ENCODE measurements at regions not wholly inside any gene's neighbourhood (a gene's known extent, or its start where the extent isn't known, plus 50 kb on each side); places are given as distances from the start of the nearest gene placed in this dataset.

DNA sequence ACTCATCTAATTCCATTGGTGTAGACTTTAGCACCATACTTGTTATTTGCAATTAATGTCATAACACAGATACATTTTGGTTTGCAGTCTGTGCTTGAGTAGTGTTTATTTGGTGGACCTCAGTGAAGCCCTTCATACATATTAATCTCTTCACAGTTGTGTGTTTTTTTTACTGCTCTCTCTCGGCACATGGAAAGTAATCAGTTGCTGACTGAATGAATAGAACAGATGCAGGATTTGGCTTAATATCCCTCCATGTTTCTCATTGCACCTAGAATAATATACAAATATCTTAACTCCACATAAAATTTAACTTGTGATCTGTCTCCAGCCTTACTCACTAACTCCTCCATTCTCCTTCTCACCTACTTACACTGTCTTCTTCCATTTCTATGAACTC is 319.1 kb downstream of the DMRT2 start:
- TF ChIP-seq CTCF (IDR thresholded peaks at IDR 0.05), result no peak

GRCh38 chr9:1373445-1373844 is 323.3 kb downstream of the DMRT2 start:
- TF ChIP-seq CTCF (IDR thresholded peaks at IDR 0.05), result no peak

DNA sequence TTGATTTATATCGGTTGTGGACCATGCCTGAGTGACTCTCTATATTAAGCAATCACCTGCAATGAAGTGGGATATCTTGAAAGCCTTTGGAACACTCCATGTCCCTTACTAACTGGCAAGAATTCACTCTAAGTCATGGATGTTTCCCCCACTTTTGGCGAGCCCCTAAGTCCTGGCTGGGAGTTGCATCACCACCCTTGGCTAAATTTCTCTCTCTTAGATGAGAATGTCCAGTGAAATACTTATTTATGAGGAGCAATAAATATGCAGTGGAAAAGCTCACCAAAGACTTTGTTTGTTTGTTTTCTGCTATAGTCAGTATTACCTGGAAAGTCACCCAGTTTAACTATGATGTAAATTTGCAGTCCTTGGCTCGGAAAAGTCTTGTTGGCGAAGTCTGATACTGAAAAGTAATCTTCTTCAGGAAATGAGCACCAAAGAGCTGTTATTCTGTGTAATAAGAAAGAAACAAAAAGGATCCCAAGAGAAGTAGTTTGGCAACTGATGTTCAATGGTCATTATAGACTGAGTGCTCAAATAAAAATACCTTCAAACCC is 333.8 kb downstream of the DMRT2 start:
- TF ChIP-seq CTCF (IDR thresholded peaks at IDR 0.05), result no peak

- TF ChIP-seq CTCF (IDR thresholded peaks at IDR 0.05), result no peak
Observed at GRCh38 chr9:1384816-1385215, 334.7 kb downstream of the DMRT2 start.

DNA sequence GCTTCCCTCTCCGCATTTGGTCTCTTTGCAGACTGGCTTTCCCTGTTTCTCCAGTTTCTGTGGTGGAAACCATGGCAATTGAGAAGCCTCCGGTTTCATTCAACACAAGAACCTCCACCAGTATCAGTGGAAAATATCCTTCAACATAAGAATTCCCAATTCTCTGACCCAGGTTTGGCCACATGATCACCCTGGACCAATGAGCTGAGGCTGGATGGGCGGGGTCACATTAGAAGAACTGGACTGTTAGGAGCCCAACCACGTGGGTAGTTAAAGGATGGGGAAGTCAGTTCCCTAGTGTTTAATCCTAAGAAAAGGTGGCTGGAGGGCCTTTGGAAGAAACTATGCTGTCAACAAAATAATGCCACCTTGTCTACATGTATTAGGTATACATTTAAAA is 336.3 kb downstream of the DMRT2 start:
- TF ChIP-seq CTCF (IDR thresholded peaks at IDR 0.05), result no peak

GRCh38 chr9:1388216-1388615 is 338.1 kb downstream of the DMRT2 start:
- TF ChIP-seq CTCF (IDR thresholded peaks at IDR 0.05), result no peak

DNA sequence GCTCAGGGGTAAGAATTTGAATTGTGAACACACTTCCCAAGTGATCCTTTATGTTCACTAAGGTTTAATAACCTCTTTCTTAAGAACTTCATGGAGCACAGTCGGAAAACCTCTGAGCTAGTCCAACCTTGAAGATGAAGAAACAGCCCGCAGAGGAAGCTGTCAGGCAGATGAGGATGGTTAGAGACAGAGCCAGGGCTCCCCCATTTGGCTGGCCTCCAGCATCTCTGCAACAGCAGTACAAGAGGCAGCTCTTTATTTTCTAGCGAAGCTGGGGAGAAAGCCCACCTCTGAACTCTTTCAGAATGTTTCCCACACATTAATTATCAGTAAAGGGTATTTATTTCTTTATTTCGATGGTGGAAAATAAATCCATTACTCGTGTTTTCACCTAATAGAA is 350.8 kb downstream of the DMRT2 start:
- TF ChIP-seq CTCF (IDR thresholded peaks at IDR 0.05), result no peak

DNA sequence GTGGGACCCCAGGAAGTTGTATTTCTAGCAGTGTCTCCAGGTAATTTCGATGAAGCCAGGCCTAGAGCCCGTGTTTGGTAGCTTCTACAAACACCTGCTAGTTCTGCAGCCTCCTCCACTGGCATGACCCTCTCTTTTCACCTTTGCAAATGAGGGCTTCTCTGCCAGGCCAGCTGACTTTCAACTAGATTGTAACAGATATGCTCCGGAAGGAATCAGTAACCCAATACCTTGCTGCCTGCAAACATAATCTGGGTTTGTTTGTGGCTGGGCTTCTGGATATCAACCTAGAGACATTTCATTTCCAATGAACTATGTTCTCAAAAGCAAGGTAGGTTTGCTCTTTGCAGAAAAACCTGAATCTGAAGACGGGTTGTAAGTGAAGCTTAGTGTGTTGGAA is 354.8 kb downstream of the DMRT2 start:
- no peak for TF ChIP-seq CTCF (IDR thresholded peaks at IDR 0.05)
